GM19351 (cell line): ENCODE measurements at regions not wholly inside any gene's neighbourhood (a gene's known extent, or its start where the extent isn't known, plus 50 kb on each side); places are given as distances from the start of the nearest gene placed in this dataset.

Experiments
- ATAC-seq: cut with Tn5 transposase; IDR thresholded peaks from one replicate; pipeline ENCODE4 v1.9.1; 2021; ENCODE audit warnings: mild to moderate bottlenecking, moderate library complexity; ENCODE audit not compliant: unreplicated experiment

DNA sequence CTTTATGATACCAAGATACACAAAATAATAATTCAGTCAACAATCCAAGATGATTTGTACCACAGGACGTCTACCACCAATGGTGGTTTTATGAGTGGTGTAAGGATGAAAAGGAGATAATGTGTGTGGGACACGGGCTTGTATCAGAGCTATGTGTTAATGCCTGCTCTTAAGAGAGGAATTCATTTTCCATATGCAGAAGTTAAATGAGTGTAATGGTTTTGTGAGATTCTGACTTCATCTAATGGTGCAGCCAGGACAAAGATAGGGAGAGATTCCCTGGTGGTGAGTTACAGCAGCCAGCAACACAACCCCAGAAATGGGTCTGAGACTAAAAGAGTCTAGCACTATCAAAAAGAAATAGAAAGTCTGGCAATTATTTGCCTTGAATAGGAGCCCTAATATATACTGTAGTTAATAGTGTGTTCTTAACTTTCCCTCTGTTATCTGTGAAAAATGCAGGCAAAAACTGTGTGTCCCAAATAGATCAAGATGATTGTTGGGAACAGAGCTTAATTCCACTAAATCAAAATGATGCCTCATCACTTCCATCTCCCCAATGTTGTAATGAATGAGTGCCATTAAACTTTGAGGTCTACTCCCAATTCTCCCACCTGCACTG lies 455.0 kb upstream of the TCF4 start:
- no peak for ATAC-seq

- no peak for ATAC-seq
These were observed 450.4 kb upstream of the TCF4 start for GRCh38 chr18:56038171-56039030.

DNA sequence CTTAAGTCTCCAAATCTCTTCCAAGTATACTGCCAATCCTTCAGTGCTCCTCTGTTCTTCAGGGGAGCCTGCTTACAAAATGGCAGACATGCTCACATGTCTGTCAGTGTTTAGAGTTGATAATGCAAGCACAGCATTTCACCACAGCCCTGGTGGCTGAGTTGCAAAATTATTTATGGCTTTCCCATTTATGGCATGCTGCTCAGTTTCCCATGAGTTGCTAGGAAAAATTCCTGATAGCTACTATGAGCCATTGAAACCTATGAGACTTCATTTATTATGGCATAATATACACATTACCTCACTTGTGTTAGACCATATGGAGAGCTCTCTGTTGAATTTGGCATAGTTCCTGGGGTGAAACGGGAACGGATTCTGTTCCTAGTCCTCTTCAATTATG lies 448.7 kb upstream of the TCF4 start:
- no peak for ATAC-seq

DNA sequence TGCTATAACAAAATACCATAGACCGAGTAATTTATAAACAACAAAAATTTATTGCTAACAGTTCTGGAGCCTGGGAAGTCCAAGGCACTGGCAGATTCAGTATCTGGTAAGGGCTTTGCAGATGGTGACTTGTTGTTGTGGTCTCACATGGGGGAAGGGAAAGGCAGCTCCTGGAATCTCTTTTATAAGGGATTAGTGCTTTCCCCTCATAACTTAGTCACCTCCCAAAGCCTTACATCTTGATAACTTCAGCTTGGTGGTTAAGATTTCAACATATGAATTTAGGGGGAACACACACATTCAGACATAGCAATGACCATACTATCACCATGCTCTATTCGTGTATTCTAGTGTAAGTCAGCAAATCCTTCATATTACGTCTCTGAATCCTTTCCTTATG lies 447.6 kb upstream of the TCF4 start:
- no peak for ATAC-seq

- ATAC-seq, result no peak
These were observed 447.0 kb upstream of the TCF4 start for GRCh38 chr18:56034949-56035348.

GRCh38 chr18:56030060-56030459 lies 442.1 kb upstream of the TCF4 start:
- ATAC-seq, result no peak

GRCh38 chr18:56028514-56028913 lies 440.5 kb upstream of the TCF4 start:
- ATAC-seq, result no peak

DNA sequence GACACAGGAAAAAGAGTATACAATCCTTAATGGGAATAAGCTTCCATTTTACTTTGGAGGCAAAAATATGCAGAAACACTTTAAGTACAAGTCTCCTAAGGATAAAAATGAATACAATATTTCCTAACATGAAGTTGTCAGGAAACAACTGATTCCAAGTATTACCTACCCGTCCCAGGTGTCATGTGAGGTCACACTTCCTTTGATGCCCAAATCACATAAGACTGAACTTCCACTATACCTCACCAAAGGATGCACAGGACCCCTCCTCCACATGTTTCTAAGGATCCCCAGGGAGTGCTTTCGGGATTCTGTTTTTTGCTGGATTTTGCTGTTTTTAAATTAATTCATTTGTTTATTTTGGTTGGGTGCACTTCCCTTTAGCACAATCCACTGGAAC lies 438.5 kb upstream of the TCF4 start:
- no peak for ATAC-seq

- no peak for ATAC-seq
These were observed 433.8 kb upstream of the TCF4 start for GRCh38 chr18:56021809-56022195.

- ATAC-seq, result no peak
These were observed 433.3 kb upstream of the TCF4 start for GRCh38 chr18:56021136-56021808.

GRCh38 chr18:56019908-56020307 lies 431.9 kb upstream of the TCF4 start:
- ATAC-seq, result no peak

- no peak for ATAC-seq
These were observed 431.2 kb upstream of the TCF4 start for GRCh38 chr18:56019156-56019555.

- no peak for ATAC-seq
These were observed 421.4 kb upstream of the TCF4 start for GRCh38 chr18:56009411-56009810.

- no peak for ATAC-seq
These were observed 415.7 kb upstream of the TCF4 start for GRCh38 chr18:56003720-56004088.

DNA sequence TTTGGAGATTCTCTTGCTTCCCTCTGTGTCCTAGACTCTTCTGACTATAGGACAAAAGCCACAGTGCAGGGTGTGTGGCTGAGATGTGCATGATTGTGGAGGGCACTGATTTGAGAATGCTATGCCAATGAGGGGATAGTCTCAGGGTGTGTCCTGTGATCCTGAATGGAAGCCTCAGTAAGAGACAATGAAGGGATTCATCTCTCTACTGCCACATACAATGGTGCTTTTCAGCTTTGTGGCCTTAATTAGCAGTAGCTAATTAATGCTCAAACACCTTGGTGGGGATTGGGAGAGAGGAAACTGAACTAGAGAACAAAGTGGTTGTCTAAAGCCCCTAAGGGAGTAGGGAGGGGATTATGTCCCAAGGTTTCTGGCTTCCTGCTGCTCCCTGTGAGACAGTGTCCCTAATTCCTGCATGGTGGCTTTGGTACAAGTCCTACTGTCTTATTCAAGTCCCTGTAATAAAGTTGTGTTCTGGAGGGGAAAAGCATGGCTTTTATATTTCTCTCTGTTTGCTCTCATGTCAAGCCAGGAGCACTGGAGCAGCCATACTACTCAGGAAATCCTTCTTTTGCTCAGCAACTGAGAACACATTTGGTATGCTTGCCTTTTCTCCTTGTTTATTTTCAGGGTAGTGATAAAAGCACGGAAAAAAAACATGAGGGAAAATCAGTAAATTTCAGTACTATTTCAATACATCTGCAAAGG lies 415.2 kb upstream of the TCF4 start:
- no peak for ATAC-seq

DNA sequence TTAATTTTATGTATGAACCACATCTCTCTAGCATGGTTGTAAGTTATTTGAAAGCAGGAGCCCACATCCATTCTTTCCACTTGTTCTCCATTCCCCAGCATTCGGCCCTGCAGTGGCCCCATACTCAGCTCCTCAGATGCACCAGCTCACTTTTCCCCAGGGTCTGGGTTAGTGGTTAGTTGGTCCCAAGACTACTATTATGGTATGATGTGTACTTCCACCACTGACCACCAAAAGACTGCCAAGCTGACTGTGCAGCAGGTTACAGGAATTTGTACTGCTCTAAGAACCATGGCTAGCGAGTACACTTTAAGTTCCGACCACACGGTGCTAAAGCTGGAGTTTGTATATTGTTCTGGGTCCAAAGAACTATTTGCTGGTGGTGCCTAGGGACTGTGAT lies 413.6 kb upstream of the TCF4 start:
- no peak for ATAC-seq

DNA sequence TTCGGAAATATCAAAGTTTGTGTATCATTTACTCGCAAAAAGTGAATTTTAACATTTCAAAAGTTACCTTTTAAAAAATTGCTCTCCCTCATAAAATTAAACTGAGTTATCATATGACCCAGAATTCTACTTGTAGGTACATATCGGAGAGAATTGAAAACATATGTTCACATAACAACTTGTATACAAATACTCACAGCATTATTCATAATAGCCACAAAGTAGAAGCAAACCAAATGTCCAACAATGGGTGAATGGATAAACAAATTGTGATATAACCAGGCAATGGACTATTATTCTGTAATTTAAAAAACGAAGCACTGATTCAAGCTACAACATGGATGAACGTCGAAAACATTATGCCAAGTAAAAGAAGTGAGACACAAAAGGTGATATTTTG lies 412.0 kb upstream of the TCF4 start:
- no peak for ATAC-seq

DNA sequence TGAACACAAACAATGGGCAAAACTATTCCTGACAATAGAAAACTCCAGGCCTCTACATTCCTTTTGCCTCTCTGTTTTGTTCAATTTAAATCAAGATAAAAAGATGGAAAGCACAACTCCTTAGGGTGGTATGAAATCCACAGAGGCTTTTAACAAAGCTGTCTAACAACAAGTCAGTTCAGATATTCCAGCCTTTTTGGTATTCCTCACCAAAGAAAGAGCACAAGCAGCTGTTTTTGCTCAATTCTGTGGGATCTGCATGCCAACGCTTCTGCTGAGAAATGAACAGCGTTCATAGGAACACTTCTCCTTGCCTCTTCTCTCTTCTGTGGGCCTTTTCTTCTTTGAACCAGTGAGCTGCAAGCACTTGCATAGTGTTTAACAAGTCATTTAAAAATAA lies 411.6 kb upstream of the TCF4 start:
- ATAC-seq, result no peak

DNA sequence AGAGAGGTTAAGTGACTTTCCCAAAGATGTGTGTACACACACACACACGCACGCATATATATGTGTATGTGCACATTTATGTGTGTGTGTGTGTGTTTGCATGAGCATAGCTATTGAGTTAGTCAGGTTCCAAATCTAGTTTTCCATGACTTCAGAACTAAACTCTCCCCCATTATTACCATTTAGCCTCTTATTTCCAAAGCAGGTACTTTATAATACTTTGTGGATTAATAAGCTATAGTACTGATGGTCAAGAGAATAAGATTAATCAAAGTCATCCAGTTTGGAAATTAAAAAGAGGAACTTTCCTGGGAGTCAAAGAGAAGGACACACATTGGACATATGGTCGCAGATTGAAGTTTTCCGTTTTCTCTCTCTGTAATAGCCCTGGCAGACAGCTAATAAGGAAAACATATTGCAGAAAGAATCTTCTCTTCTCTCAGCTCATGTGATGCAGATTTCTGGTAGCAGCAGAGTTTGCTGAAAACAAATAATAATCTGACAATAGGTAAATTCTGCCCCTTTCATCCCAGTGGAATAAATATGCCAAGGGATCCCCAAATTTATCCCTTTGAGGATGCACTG lies 410.9 kb upstream of the TCF4 start:
- ATAC-seq, result no peak

- no peak for ATAC-seq
These were observed 410.1 kb upstream of the TCF4 start for GRCh38 chr18:55998071-55998522.

- peak; percentile 62 for ATAC-seq
These were observed 409.2 kb upstream of the TCF4 start for GRCh38 chr18:55997151-55997561.
